ENCODE measurements at regions not wholly inside any gene's neighbourhood (a gene's known extent, or its start where the extent isn't known, plus 50 kb on each side); places are given as distances from the start of the nearest gene placed in this dataset.

GRCh38 chr5:124655251-124655917 lies 91.1 kb downstream of the ZNF608 start:
- TF ChIP-seq EP300 (IDR thresholded peaks at IDR 0.05; ENCODE audit: low read length) (no peak), JUND (IDR thresholded peaks at IDR 0.05; ENCODE audit: borderline replicate concordance, low read depth, low read length) (no peak), JUND (tag; IDR thresholded peaks at IDR 0.05; ENCODE audit: borderline replicate concordance, low read depth, low read length) (no peak), ZKSCAN1 (IDR thresholded peaks at IDR 0.05; ENCODE audit: low read depth, low read length) (no peak), ZNF639 (CRISPR knock-in tag; conservative IDR thresholded peaks at IDR 0.05 in 1 of 2, IDR thresholded peaks at IDR 0.05 in 1 of 2) (no peak), BDP1 (IDR thresholded peaks at IDR 0.05; ENCODE audit: insufficient read depth, insufficient read length) (no peak), HDAC6 (IDR thresholded peaks at IDR 0.05; ENCODE audit: low read depth, low read length) (no peak), YY1 (IDR thresholded peaks at IDR 0.05; ENCODE audit: borderline replicate concordance in 1 of 3, control insufficient read depth in 1 of 3, extremely low read depth in 1 of 3, insufficient read depth in 3 of 3, insufficient read length in 1 of 3, insufficient replicate concordance in 2 of 3, low read depth in 1 of 3, low read length in 2 of 3) (no peak), PCBP2 (IDR thresholded peaks at IDR 0.05; ENCODE audit: low read depth, low read length, poor library complexity, severe bottlenecking) (no peak), ZNF23 (CRISPR knock-in tag; IDR thresholded peaks at IDR 0.05) (no peak), CBX2 (IDR thresholded peaks at IDR 0.05; ENCODE audit: insufficient read depth, low read length, poor library complexity, severe bottlenecking) (no peak)

Data from K562 (cell line).